OCI-LY1 (cell line): ENCODE measurements at regions not wholly inside any gene's neighbourhood (a gene's known extent, or its start where the extent isn't known, plus 50 kb on each side); places are given as distances from the start of the nearest gene placed in this dataset.

Experiments
- H2AFZ ChIP-seq: fragments of 200-600 bp; sonication (generic), shearing (Covaris generic); 2 replicates; pipeline ENCODE4 v1.6.0; 2014; ENCODE audit warnings: antibody characterized with exemption, mild to moderate bottlenecking, low read length
- H3F3A ChIP-seq: fragments of 200-600 bp; sonication (generic), shearing (Covaris generic); 2 replicates; pipeline ENCODE4 v1.6.0; 2014; ENCODE audit warnings: mild to moderate bottlenecking, antibody characterized with exemption, low read length, moderate library complexity; ENCODE audit not compliant: insufficient read depth
- H3K27ac ChIP-seq: fragments of 200-600 bp; sonication (generic); 2 replicates; pipeline ENCODE4 v1.5.1; 2014; ENCODE audit warnings: low read length, mixed run types, mild to moderate bottlenecking, low read depth; ENCODE audit not compliant: poor library complexity, severe bottlenecking
- H3K27me3 ChIP-seq: fragments of 200-600 bp; sonication (generic); 2 replicates; pipeline ENCODE4 v1.6.0; 2014; ENCODE audit warnings: antibody characterized with exemption, mild to moderate bottlenecking, low read length, moderate library complexity; ENCODE audit not compliant: insufficient read depth
- H3K36me3 ChIP-seq: fragments of 200-600 bp; sonication (generic); 2 replicates; pipeline ENCODE4 v1.6.1; 2014; ENCODE audit warnings: mild to moderate bottlenecking, antibody characterized with exemption, low read length, moderate library complexity, mixed read lengths; ENCODE audit not compliant: insufficient read depth
- H3K4me1 ChIP-seq: fragments of 200-600 bp; sonication (generic); 2 replicates; pipeline ENCODE4 v1.5.1; 2014; ENCODE audit warnings: mild to moderate bottlenecking, low read length, moderate library complexity; ENCODE audit not compliant: insufficient read depth, severe bottlenecking
- H3K4me2 ChIP-seq: fragments of 200-600 bp; sonication (generic), shearing (Covaris generic); 2 replicates; pipeline ENCODE4 v1.6.1; 2014; ENCODE audit warnings: low read length
- H3K4me3 ChIP-seq: fragments of 200-600 bp; sonication (generic); 2 replicates; pipeline ENCODE4 v1.5.1; 2014; ENCODE audit warnings: low read length, low read depth, mild to moderate bottlenecking, mixed read lengths; ENCODE audit not compliant: poor library complexity, severe bottlenecking
- H3K79me2 ChIP-seq: fragments of 200-600 bp; shearing (Covaris generic); 2 replicates; pipeline ENCODE4 v1.6.1; 2016; ENCODE audit warnings: mixed run types, low read length, mixed read lengths; ENCODE audit not compliant: insufficient read depth
- H3K9ac ChIP-seq: fragments of 200-600 bp; sonication (generic), shearing (Covaris generic); 2 replicates; pipeline ENCODE4 v1.6.1; 2014; ENCODE audit warnings: mild to moderate bottlenecking, low read length, mixed read lengths
- H3K9me2 ChIP-seq: fragments of 200-600 bp; sonication (generic), shearing (Covaris generic); 2 replicates; pipeline ENCODE4 v1.6.1; 2014; ENCODE audit warnings: low read depth, mild to moderate bottlenecking, low read length, mixed read lengths
- H3K9me3 ChIP-seq: fragments of 200-600 bp; shearing (Covaris generic); 2 replicates; pipeline ENCODE4 v1.6.1; 2014; ENCODE audit warnings: low read length, mixed read lengths
- H4K20me1 ChIP-seq: fragments of 200-600 bp; sonication (generic), shearing (Covaris generic); 2 replicates; pipeline ENCODE4 v1.6.0; 2016; ENCODE audit warnings: mild to moderate bottlenecking, low read length; ENCODE audit not compliant: insufficient read depth
- EZH2 ChIP-seq: fragments of 200-600 bp; sonication (generic), shearing (Covaris generic); IDR thresholded peaks from 2 replicates; pipeline ENCODE4 v1.8.0; 2017; ENCODE audit warnings: borderline replicate concordance, mixed run types, mild to moderate bottlenecking, antibody characterized with exemption, low read length, moderate library complexity, mixed read lengths
- TF ChIP-seq, protein P1 (sequence below): fragments of 200-600 bp; sonication (generic), shearing (Covaris generic); IDR thresholded peaks from 2 replicates; pipeline ENCODE4 v1.5.1; 2017; ENCODE audit warnings: mild to moderate bottlenecking, antibody characterized with exemption, low read length, moderate library complexity, mixed read lengths

DNA sequence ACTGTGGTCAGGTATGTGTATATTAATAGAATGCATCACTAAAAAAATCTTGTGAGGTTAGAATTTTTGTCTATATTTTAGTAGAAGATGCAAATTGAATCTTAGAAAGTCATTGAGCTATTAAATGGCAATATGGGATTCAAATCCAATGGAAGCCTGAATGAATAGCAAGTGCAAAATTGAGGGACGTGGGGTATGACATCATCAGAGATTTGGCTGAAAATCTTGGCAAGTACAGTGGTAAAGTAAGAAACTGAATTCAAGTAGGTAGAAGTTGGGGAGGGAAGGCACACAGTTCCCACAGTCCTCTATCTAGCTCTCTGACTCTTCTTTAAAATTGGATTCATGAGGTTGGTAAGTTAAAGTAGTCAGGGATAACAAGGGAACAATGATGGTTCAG is 97.4 kb upstream of the SSTR1 start:
- no peaks in the 10 kb centered on the region for H4K20me1 ChIP-seq
- H3K9ac ChIP-seq = no peak overlapping the region

DNA sequence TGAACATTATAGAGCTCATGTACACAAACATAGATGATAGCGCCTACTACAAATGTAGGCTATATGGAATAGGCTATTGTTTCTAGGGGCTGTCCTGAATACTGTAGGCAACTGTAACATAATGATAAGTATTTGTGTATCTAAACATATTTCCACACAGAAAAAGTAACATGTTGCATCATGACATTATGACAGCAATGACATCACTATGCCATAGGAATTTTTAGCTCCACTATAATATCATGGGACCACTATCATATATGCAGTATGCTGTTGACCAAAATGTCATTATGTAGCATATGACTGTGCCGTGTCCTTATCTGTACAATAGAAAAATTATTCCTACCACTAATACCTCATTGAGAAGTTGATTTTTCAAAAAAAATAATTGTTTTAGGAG is 96.7 kb upstream of the SSTR1 start:
- H3K4me3 ChIP-seq = no peak overlapping the region
- H3K9ac ChIP-seq = no peak overlapping the region
- H3K4me1 ChIP-seq = peaks cover 3% of the 10 kb centered on the region
- H3K9me3 ChIP-seq = peaks cover 2% of the 10 kb centered on the region; the same call in 1 of the 2 replicates
- H3K9me2 ChIP-seq = no peaks in the 10 kb centered on the region
- H3F3A ChIP-seq = no peaks in the 10 kb centered on the region
- no peaks in the 10 kb centered on the region for H3K79me2 ChIP-seq
- no peak overlapping the region for H2AFZ ChIP-seq
- H3K36me3 ChIP-seq = no peaks in the 10 kb centered on the region
- H4K20me1 ChIP-seq = no peaks in the 10 kb centered on the region
- H3K4me2 ChIP-seq = no peak overlapping the region
- H3K27ac ChIP-seq = no peak overlapping the region
- no peak for TF ChIP-seq EZH2
- TF ChIP-seq, protein P1, sequence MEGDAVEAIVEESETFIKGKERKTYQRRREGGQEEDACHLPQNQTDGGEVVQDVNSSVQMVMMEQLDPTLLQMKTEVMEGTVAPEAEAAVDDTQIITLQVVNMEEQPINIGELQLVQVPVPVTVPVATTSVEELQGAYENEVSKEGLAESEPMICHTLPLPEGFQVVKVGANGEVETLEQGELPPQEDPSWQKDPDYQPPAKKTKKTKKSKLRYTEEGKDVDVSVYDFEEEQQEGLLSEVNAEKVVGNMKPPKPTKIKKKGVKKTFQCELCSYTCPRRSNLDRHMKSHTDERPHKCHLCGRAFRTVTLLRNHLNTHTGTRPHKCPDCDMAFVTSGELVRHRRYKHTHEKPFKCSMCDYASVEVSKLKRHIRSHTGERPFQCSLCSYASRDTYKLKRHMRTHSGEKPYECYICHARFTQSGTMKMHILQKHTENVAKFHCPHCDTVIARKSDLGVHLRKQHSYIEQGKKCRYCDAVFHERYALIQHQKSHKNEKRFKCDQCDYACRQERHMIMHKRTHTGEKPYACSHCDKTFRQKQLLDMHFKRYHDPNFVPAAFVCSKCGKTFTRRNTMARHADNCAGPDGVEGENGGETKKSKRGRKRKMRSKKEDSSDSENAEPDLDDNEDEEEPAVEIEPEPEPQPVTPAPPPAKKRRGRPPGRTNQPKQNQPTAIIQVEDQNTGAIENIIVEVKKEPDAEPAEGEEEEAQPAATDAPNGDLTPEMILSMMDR = no peak
- no peaks in the 10 kb centered on the region for H3K27me3 ChIP-seq

More for the DNA sequence above, 97.4 kb upstream of the SSTR1 start:
- Histone ChIP-seq H3K27me3 (no peaks in the 10 kb centered on the region), H3K36me3 (no peaks in the 10 kb centered on the region), H2AFZ (no peak overlapping the region), H3K9me2 (no peaks in the 10 kb centered on the region), H3K79me2 (no peaks in the 10 kb centered on the region), H3K4me3 (no peak overlapping the region), H3K4me1 (peaks cover 3% of the 10 kb centered on the region), H3K4me2 (no peak overlapping the region), H3K9me3 (peaks cover 2% of the 10 kb centered on the region; the same call in 1 of the 2 replicates), H3K27ac (no peak overlapping the region), H3F3A (no peaks in the 10 kb centered on the region)
- TF ChIP-seq, protein P1 = no peak
- no peak for TF ChIP-seq EZH2

- Histone ChIP-seq H3K79me2 (no peaks in the 10 kb centered on the region), H3K4me3 (no peak overlapping the region)
Observed at GRCh38 chr14:38113546-38113945, 94.2 kb upstream of the SSTR1 start.

More at GRCh38 chr14:38113546-38113945, 94.2 kb upstream of the SSTR1 start:
- no peak for TF ChIP-seq EZH2
- TF ChIP-seq, protein P1 = no peak
- Histone ChIP-seq H4K20me1 (no peaks in the 10 kb centered on the region), H3F3A (no peaks in the 10 kb centered on the region), H3K9me2 (no peaks in the 10 kb centered on the region), H3K36me3 (no peaks in the 10 kb centered on the region; the same call in 1 of the 2 replicates), H3K4me1 (no peaks in the 10 kb centered on the region), H3K27me3 (no peaks in the 10 kb centered on the region), H3K9me3 (peaks cover 12% of the 10 kb centered on the region), H3K27ac (no peak overlapping the region), H3K4me2 (no peak overlapping the region), H2AFZ (no peak overlapping the region), H3K9ac (no peak overlapping the region)
